ENCODE measurements at regions not wholly inside any gene's neighbourhood (a gene's known extent, or its start where the extent isn't known, plus 50 kb on each side); places are given as distances from the start of the nearest gene placed in this dataset.
"Not testable (repeated sequence)": the region's sequence is repeated elsewhere in the genome, so short reads cannot be mapped to it uniquely, and the experiment has no call there.

DNA sequence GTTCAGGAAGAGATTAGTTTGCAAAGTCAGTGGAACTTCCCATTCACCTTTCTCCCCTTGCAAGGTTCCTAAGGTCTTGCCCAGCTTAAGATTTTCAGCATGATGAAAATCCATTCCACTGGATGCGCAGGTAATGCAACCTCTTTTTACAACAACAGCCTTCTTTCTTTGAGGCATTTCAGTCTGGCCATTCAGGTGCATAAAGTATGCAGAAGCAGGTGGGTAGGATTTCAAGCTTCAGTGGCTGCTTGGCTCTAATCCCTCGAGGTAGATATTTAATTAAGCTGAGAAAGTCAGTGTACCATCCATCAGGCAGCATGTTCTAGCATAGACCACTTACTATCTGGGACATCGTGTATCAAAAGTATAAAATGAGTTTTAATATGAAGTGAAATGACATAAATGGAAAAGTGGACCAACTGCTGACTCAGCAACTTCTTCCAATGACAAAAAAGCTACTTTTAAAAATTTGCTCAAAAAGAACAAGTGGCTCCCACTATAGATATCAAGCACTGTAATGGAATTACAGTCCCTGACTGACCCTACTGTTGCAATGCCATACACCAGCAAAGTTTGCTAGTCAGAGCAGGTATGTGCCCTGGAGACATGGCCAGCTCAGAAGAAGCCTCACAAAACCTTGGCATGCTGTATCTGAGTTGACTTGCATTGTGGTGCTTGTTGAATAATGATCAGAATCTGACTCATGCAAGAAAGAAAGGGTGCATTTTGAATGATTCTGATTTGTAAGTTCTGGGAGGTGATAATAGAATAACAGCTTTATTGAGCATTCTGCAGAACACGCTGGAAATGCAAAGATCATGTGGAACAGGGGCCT, 459.9 kb upstream of the MCTP2 start:
- TF ChIP-seq JUND (IDR thresholded peaks at IDR 0.05; ENCODE audit: low read depth), result no peak
- DNase-seq (ENCODE audit: low read depth in 1 of 2, low spot score in 1 of 2), result no peak
- in situ Hi-C loops (cut with HindIII; ENCODE audit: low pct_unique_long_range_greater_than_20kb, low sequenced_read_pairs), result no loop called here

GRCh38 chr15:93770788-93771187, 460.6 kb upstream of the MCTP2 start:
- no peak for DNase-seq (ENCODE audit: low read depth in 1 of 2, low spot score in 1 of 2)
- no peak for TF ChIP-seq JUND (IDR thresholded peaks at IDR 0.05; ENCODE audit: low read depth)
- in situ Hi-C loops (cut with HindIII; ENCODE audit: low pct_unique_long_range_greater_than_20kb, low sequenced_read_pairs), result no loop called here

GRCh38 chr15:93762036-93762435, 469.3 kb upstream of the MCTP2 start:
- DNase-seq (ENCODE audit: low read depth in 1 of 2, low spot score in 1 of 2), result no peak
- in situ Hi-C loops (cut with HindIII; ENCODE audit: low pct_unique_long_range_greater_than_20kb, low sequenced_read_pairs), result no loop called here
- no peak for TF ChIP-seq JUND (IDR thresholded peaks at IDR 0.05; ENCODE audit: low read depth)

DNA sequence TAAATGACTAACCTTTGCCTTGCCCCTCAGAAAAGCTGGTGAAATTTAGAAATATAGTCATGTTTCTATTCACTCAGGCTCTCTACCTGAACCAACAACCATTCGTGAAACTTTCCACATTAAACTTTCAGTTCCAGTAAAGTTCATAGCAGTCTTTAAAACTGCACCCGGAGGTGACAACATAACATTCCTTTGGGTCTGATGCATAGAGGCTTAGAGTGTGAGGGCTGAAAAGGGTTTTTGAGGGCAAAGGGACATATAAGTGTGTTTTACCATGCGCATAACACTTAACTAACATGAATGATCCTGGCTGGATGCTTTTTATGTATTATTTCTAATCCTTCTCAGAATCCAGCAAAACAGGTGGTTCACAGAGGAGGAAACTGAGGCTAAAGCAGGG, 471.7 kb upstream of the MCTP2 start:
- in situ Hi-C loops (cut with HindIII; ENCODE audit: low pct_unique_long_range_greater_than_20kb, low sequenced_read_pairs), result no loop called here
- DNase-seq (ENCODE audit: low read depth in 1 of 2, low spot score in 1 of 2), result no peak
- no peak for TF ChIP-seq JUND (IDR thresholded peaks at IDR 0.05; ENCODE audit: low read depth)

GRCh38 chr15:93758824-93759223, 472.5 kb upstream of the MCTP2 start:
- in situ Hi-C loops (cut with HindIII; ENCODE audit: low pct_unique_long_range_greater_than_20kb, low sequenced_read_pairs), result no loop called here
- TF ChIP-seq JUND (IDR thresholded peaks at IDR 0.05; ENCODE audit: low read depth), result no peak
- no peak for DNase-seq (ENCODE audit: low read depth in 1 of 2, low spot score in 1 of 2)

GRCh38 chr15:93748710-93749109, 482.7 kb upstream of the MCTP2 start:
- TF ChIP-seq JUND (IDR thresholded peaks at IDR 0.05; ENCODE audit: low read depth), result no peak
- DNase-seq (ENCODE audit: low read depth in 1 of 2, low spot score in 1 of 2), result no peak
- in situ Hi-C loops (cut with HindIII; ENCODE audit: low pct_unique_long_range_greater_than_20kb, low sequenced_read_pairs), result no loop called here

GRCh38 chr15:93734976-93735375, 496.4 kb upstream of the MCTP2 start:
- DNase-seq (ENCODE audit: low read depth in 1 of 2, low spot score in 1 of 2); in situ Hi-C loops (cut with HindIII; ENCODE audit: low pct_unique_long_range_greater_than_20kb, low sequenced_read_pairs): not testable (repeated sequence)

GRCh38 chr15:93730724-93731123, 500.6 kb upstream of the MCTP2 start:
- in situ Hi-C loops (cut with HindIII; ENCODE audit: low pct_unique_long_range_greater_than_20kb, low sequenced_read_pairs), result no loop called here
- no peak for DNase-seq (ENCODE audit: low read depth in 1 of 2, low spot score in 1 of 2)
- TF ChIP-seq JUND (IDR thresholded peaks at IDR 0.05; ENCODE audit: low read depth), result no peak

DNA sequence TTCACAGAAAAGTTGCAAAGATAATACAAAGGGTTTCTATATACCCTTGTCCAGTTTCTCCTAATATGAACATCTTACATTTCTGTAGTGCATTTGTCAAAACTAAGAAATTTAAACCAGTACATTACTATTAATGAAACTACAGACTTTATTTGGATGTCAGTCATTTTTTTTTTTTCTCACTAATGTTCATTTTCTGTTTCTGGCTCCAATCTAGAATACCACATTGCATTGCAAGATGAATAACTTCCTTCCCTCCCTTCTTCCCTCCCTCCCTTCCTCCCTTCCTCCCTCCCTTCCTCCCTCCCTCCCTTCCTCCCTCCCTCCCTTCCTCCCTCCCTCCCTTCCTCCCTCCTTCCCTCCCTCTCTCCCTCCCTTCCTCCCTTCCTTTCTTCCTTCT, 509.2 kb upstream of the MCTP2 start:
- no peak for TF ChIP-seq JUND (IDR thresholded peaks at IDR 0.05; ENCODE audit: low read depth)
- no peak for DNase-seq (ENCODE audit: low read depth in 1 of 2, low spot score in 1 of 2)
- in situ Hi-C loops (cut with HindIII; ENCODE audit: low pct_unique_long_range_greater_than_20kb, low sequenced_read_pairs), result no loop called here

- TF ChIP-seq JUND (IDR thresholded peaks at IDR 0.05; ENCODE audit: low read depth), result no peak
- no peak for DNase-seq (ENCODE audit: low read depth in 1 of 2, low spot score in 1 of 2)
- in situ Hi-C loops (cut with HindIII; ENCODE audit: low pct_unique_long_range_greater_than_20kb, low sequenced_read_pairs), result no loop called here
Measured at GRCh38 chr15:93720607-93721006, 510.8 kb upstream of the MCTP2 start.

DNA sequence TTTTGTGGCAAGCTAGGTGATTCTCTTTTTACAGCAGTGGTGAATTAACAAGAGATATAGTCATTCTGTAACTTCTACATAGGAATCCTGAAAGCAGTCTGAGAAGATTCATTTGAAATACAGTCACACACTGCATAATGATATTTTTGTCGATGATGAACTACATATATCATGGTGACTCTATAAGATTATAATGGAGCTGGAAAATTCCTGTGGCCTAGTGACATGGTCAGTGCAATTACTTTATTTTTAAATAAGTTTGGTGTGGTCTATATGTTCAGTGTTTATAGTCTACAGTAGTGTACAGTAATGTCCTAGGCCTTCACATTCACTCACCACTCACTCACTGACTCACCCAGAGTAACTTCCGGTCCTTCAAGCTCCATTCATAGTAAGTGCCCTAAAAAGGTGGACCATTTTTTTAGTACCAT, 511.4 kb upstream of the MCTP2 start:
- no peak for TF ChIP-seq JUND (IDR thresholded peaks at IDR 0.05; ENCODE audit: low read depth)
- in situ Hi-C loops (cut with HindIII; ENCODE audit: low pct_unique_long_range_greater_than_20kb, low sequenced_read_pairs), result no loop called here
- no peak for DNase-seq (ENCODE audit: low read depth in 1 of 2, low spot score in 1 of 2)

GRCh38 chr15:93716615-93717231, 514.6 kb upstream of the MCTP2 start:
- no peak for TF ChIP-seq JUND (IDR thresholded peaks at IDR 0.05; ENCODE audit: low read depth)
- no peak for DNase-seq (ENCODE audit: low read depth in 1 of 2, low spot score in 1 of 2)
- in situ Hi-C loops (cut with HindIII; ENCODE audit: low pct_unique_long_range_greater_than_20kb, low sequenced_read_pairs), result no loop called here

GRCh38 chr15:93709708-93710107, 521.7 kb upstream of the MCTP2 start:
- no peak for TF ChIP-seq JUND (IDR thresholded peaks at IDR 0.05; ENCODE audit: low read depth)
- no peak for DNase-seq (ENCODE audit: low read depth in 1 of 2, low spot score in 1 of 2)
- in situ Hi-C loops (cut with HindIII; ENCODE audit: low pct_unique_long_range_greater_than_20kb, low sequenced_read_pairs), result no loop called here

All from T47D (cell line).